ENCODE measurements at regions not wholly inside any gene's neighbourhood (a gene's known extent, or its start where the extent isn't known, plus 50 kb on each side); places are given as distances from the start of the nearest gene placed in this dataset.

- BruUV-seq (replicated peaks), result no TSS peak
- Mint-ChIP-seq H3K36me3 (ENCODE audit: insufficient read depth, unreplicated experiment) (no peaks in the 10 kb centered on the region), H3K4me1 (ENCODE audit: insufficient read depth, unreplicated experiment) (no peaks in the 10 kb centered on the region), H3K4me3 (ENCODE audit: unreplicated experiment) (no peak overlapping the region), H3K27ac (ENCODE audit: low read depth, unreplicated experiment) (no peak overlapping the region), H3K27me3 (ENCODE audit: insufficient read depth, unreplicated experiment) (no peaks in the 10 kb centered on the region), H3K9me3 (ENCODE audit: unreplicated experiment) (no peaks in the 10 kb centered on the region)
- TF ChIP-seq CTCF (IDR thresholded peaks at IDR 0.05; ENCODE audit: unreplicated experiment), result no peak
- POLR2A ChIA-PET, result no interaction called here
- intact Hi-C loops (cut with micrococcal nuclease), result no loop called here
- DNase-seq (ENCODE audit: unreplicated experiment), result no peak
- CTCF ChIA-PET, result interaction anchor here (0.6 kb wide), 1 partner anchor 18 kb away, joined by 3 read pairs; no protein-coding TSS in a partner anchor
These were observed 675.1 kb downstream of the GRXCR1 start for GRCh38 chr4:43567644-43568043.

- TF ChIP-seq CTCF (IDR thresholded peaks at IDR 0.05; ENCODE audit: unreplicated experiment), result no peak
- POLR2A ChIA-PET, result no interaction called here
- no peaks in the 10 kb centered on the region for H3K9me3 Mint-ChIP-seq (ENCODE audit: unreplicated experiment)
- no peak for DNase-seq (ENCODE audit: unreplicated experiment)
- H3K4me1 Mint-ChIP-seq (ENCODE audit: insufficient read depth, unreplicated experiment), result no peaks in the 10 kb centered on the region
- BruUV-seq (replicated peaks), result no TSS peak
- H3K36me3 Mint-ChIP-seq (ENCODE audit: insufficient read depth, unreplicated experiment), result no peaks in the 10 kb centered on the region
- CTCF ChIA-PET, result no interaction called here
- no peak overlapping the region for H3K27ac Mint-ChIP-seq (ENCODE audit: low read depth, unreplicated experiment)
- H3K4me3 Mint-ChIP-seq (ENCODE audit: unreplicated experiment), result no peak overlapping the region
- intact Hi-C loops (cut with micrococcal nuclease), result no loop called here
- H3K27me3 Mint-ChIP-seq (ENCODE audit: insufficient read depth, unreplicated experiment), result no peaks in the 10 kb centered on the region
These were observed 694.3 kb downstream of the GRXCR1 start for GRCh38 chr4:43586813-43587212.

GRCh38 chr4:43587758-43588157 lies 695.2 kb downstream of the GRXCR1 start:
- no peaks in the 10 kb centered on the region for H3K4me1 Mint-ChIP-seq (ENCODE audit: insufficient read depth, unreplicated experiment)
- H3K27ac Mint-ChIP-seq (ENCODE audit: low read depth, unreplicated experiment), result no peak overlapping the region
- BruUV-seq (replicated peaks), result no TSS peak
- H3K36me3 Mint-ChIP-seq (ENCODE audit: insufficient read depth, unreplicated experiment), result no peaks in the 10 kb centered on the region
- ChIA-PET POLR2A (interaction anchor here (0.6 kb wide), 1 partner anchor 169 kb away, joined by 3 read pairs; no protein-coding TSS in a partner anchor), CTCF (no interaction called here)
- intact Hi-C loops (cut with micrococcal nuclease), result no loop called here
- DNase-seq (ENCODE audit: unreplicated experiment), result no peak
- H3K27me3 Mint-ChIP-seq (ENCODE audit: insufficient read depth, unreplicated experiment), result no peaks in the 10 kb centered on the region
- no peak overlapping the region for H3K4me3 Mint-ChIP-seq (ENCODE audit: unreplicated experiment)
- no peaks in the 10 kb centered on the region for H3K9me3 Mint-ChIP-seq (ENCODE audit: unreplicated experiment)
- TF ChIP-seq CTCF (IDR thresholded peaks at IDR 0.05; ENCODE audit: unreplicated experiment), result no peak

GRCh38 chr4:43607400-43607799 lies 714.9 kb downstream of the GRXCR1 start:
- ChIA-PET CTCF (no interaction called here), POLR2A (no interaction called here)
- H3K4me1 Mint-ChIP-seq (ENCODE audit: insufficient read depth, unreplicated experiment), result no peaks in the 10 kb centered on the region
- no peak overlapping the region for H3K27ac Mint-ChIP-seq (ENCODE audit: low read depth, unreplicated experiment)
- no peak for TF ChIP-seq CTCF (IDR thresholded peaks at IDR 0.05; ENCODE audit: unreplicated experiment)
- H3K9me3 Mint-ChIP-seq (ENCODE audit: unreplicated experiment), result no peaks in the 10 kb centered on the region
- no peak overlapping the region for H3K4me3 Mint-ChIP-seq (ENCODE audit: unreplicated experiment)
- no peaks in the 10 kb centered on the region for H3K27me3 Mint-ChIP-seq (ENCODE audit: insufficient read depth, unreplicated experiment)
- intact Hi-C loops (cut with micrococcal nuclease), result no loop called here
- no peak for DNase-seq (ENCODE audit: unreplicated experiment)
- no peaks in the 10 kb centered on the region for H3K36me3 Mint-ChIP-seq (ENCODE audit: insufficient read depth, unreplicated experiment)
- BruUV-seq (replicated peaks), result no TSS peak
